SK-N-SH treated with all-trans-retinoic acid at 6 μM for 48 hours (cell line): ENCODE measurements at regions not wholly inside any gene's neighbourhood (a gene's known extent, or its start where the extent isn't known, plus 50 kb on each side); places are given as distances from the start of the nearest gene placed in this dataset.

Experiments used
- ARNTL ChIP-seq: fragments of 450-650 bp; formaldehyde crosslinking; IDR thresholded peaks from 2 replicates; pipeline ENCODE4 v1.5.0; 2020; ENCODE audit warnings: low read depth, mild to moderate bottlenecking, moderate library complexity, borderline replicate concordance
- GLIS3 ChIP-seq: fragments of 250-450 bp; sonication (Bioruptor Pico); IDR thresholded peaks from 2 replicates; pipeline ENCODE4 v1.5.0; 2020; ENCODE audit warnings: mild to moderate bottlenecking, moderate library complexity
- OSR1 ChIP-seq: fragments of 250-450 bp; sonication (Bioruptor Pico); IDR thresholded peaks from 2 replicates; pipeline ENCODE4 v1.8.0; 2022; ENCODE audit warnings: moderate library complexity, mild to moderate bottlenecking, inconsistent platforms
- ZFP3 ChIP-seq: fragments of 250-450 bp; sonication (Bioruptor Pico); IDR thresholded peaks from 2 replicates; pipeline ENCODE4 v1.5.0; 2020; ENCODE audit warnings: mild to moderate bottlenecking, moderate library complexity
- ZNF70 ChIP-seq: fragments of 450-650 bp; formaldehyde crosslinking; IDR thresholded peaks from 2 replicates; pipeline ENCODE4 v1.5.0; 2020; ENCODE audit warnings: mild to moderate bottlenecking, moderate library complexity
- TF ChIP-seq, protein P1 (sequence below): fragments of 250-450 bp; sonication (Bioruptor Pico); IDR thresholded peaks from 2 replicates; pipeline ENCODE4 v1.8.0; 2021; ENCODE audit warnings: low read depth, mild to moderate bottlenecking, moderate library complexity, borderline replicate concordance
- TF ChIP-seq, protein P2 (sequence below): fragments of 250-450 bp; sonication (Bioruptor Pico); IDR thresholded peaks from 2 replicates; pipeline ENCODE4 v1.5.1; 2020; ENCODE audit warnings: low read depth, mild to moderate bottlenecking, moderate library complexity
- TF ChIP-seq, protein P3 (sequence below): fragments of 250-450 bp; sonication (Bioruptor Pico); IDR thresholded peaks from 2 replicates; pipeline ENCODE4 v1.8.0; 2020; ENCODE audit warnings: mild to moderate bottlenecking, moderate library complexity, borderline replicate concordance

- no peak for TF ChIP-seq ARNTL (CRISPR knock-in tag)
- TF ChIP-seq, protein P1, sequence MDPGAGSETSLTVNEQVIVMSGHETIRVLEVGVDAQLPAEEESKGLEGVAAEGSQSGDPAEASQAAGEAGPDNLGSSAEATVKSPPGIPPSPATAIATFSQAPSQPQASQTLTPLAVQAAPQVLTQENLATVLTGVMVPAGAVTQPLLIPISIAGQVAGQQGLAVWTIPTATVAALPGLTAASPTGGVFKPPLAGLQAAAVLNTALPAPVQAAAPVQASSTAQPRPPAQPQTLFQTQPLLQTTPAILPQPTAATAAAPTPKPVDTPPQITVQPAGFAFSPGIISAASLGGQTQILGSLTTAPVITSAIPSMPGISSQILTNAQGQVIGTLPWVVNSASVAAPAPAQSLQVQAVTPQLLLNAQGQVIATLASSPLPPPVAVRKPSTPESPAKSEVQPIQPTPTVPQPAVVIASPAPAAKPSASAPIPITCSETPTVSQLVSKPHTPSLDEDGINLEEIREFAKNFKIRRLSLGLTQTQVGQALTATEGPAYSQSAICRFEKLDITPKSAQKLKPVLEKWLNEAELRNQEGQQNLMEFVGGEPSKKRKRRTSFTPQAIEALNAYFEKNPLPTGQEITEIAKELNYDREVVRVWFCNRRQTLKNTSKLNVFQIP (CRISPR knock-in tag): no peak
- TF ChIP-seq, protein P2, sequence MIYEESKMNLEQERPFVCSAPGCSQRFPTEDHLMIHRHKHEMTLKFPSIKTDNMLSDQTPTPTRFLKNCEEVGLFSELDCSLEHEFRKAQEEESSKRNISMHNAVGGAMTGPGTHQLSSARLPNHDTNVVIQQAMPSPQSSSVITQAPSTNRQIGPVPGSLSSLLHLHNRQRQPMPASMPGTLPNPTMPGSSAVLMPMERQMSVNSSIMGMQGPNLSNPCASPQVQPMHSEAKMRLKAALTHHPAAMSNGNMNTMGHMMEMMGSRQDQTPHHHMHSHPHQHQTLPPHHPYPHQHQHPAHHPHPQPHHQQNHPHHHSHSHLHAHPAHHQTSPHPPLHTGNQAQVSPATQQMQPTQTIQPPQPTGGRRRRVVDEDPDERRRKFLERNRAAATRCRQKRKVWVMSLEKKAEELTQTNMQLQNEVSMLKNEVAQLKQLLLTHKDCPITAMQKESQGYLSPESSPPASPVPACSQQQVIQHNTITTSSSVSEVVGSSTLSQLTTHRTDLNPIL (CRISPR knock-in tag): no peak
- no peak for TF ChIP-seq ZNF70 (CRISPR knock-in tag)
- TF ChIP-seq GLIS3 (CRISPR knock-in tag): no peak
- TF ChIP-seq, protein P3, sequence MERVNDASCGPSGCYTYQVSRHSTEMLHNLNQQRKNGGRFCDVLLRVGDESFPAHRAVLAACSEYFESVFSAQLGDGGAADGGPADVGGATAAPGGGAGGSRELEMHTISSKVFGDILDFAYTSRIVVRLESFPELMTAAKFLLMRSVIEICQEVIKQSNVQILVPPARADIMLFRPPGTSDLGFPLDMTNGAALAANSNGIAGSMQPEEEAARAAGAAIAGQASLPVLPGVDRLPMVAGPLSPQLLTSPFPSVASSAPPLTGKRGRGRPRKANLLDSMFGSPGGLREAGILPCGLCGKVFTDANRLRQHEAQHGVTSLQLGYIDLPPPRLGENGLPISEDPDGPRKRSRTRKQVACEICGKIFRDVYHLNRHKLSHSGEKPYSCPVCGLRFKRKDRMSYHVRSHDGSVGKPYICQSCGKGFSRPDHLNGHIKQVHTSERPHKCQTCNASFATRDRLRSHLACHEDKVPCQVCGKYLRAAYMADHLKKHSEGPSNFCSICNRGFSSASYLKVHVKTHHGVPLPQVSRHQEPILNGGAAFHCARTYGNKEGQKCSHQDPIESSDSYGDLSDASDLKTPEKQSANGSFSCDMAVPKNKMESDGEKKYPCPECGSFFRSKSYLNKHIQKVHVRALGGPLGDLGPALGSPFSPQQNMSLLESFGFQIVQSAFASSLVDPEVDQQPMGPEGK (CRISPR knock-in tag): no peak
- no peak for TF ChIP-seq OSR1 (CRISPR knock-in tag)
- no peak for TF ChIP-seq ZFP3
Observed at GRCh38 chr5:148774313-148774712, 52.1 kb upstream of the ADRB2 start.
